NCI-H460 (cell line): ENCODE measurements at regions not wholly inside any gene's neighbourhood (a gene's known extent, or its start where the extent isn't known, plus 50 kb on each side); places are given as distances from the start of the nearest gene placed in this dataset.
A peak's percentile ranks its signal among the peaks of the same experiment; 100 is the strongest.

Experiments
- DNase-seq: peaks from one replicate; pipeline ENCODE4 v3.0.0-alpha.2; 2016; ENCODE audit warnings: low read depth; ENCODE audit errors: extremely low read depth

DNA sequence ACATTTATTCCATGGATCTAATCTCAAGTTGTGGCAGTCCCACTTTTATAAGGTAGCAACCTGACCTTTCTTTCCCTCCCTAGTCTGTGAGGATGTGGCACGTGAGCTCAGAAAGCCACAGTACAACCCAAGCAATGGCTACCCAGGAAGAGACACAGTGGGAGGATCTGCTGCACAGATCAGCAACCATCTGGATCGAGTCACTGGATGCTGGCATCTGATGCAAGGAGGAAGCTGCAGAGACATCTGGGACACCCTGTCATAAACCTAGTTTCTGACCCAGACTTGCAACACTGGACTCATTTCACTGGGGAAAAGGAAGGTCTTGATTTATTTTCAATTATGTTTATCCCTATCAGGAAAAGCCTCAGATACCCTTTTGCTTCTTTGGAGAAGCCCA is 327.1 kb downstream of the PAPSS1 start:
- DNase-seq = no peak

GRCh38 chr4:107392380-107392779 is 327.7 kb downstream of the PAPSS1 start:
- DNase-seq = no peak

DNA sequence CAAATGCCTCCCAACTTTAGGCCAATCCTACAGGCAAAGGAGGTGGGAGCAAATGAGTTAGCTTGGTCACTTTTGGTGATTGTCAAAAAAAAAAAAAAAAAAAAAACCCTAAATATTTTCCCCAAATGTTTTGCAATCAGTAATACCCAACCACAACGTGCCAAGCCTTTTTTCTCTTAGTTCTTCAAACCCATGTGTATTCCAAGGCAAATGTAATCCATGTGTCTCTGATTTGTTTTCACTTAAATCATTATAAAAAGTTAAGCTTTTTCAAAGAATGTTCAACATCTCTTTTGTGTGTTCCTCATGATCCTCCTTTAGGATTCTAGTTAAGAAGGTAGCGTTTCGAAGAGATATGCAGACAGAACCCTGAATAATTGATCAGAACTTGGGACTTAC is 328.4 kb downstream of the PAPSS1 start:
- no peak for DNase-seq

DNA sequence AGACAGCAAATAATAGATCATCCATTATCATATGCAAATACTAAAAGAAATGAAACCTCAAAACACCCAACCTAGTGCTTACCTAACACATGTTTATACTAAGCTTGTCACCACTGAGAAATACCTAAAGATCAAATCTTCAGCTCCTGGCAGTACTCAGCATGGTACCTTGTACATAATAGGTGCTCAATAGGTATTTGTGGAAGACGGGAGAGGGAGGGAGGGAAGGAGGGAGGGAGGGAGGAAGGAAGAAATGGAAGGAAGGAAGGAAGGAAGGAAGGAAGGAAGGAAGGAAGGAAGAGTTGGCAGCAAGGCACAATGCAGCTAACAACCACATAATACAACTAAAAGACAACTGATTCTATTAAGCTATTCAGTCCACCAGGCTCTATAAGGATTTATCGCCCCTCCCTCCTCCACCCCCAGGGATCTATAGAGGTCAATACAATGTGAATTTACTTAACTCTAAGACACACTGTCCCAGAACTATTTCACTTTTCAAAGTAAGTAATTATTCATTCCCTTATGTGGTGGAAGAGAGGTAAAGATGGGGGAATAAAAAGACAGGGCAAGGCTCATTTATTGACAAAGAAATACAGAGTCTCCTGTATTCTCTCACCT is 328.9 kb downstream of the PAPSS1 start:
- DNase-seq = no peak

DNA sequence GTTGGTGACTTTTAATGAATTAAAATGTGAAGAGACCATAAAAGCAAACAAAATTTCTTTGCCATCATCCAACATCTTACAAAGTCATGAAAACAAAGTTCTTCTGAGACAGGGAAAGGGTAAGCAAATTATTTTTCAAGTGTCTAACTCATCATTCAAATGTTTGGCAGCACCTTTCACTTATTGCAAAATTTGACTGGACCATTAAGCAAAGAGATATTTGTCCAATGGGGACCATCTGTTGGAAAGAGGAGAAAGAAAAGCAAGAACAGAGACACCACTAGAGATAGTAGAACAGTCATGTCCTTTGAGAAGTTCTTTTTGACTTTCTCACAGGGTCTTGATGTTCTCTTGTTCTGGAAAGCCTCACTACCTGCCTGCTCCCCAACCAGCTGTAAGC is 330.1 kb downstream of the PAPSS1 start:
- no peak for DNase-seq

DNA sequence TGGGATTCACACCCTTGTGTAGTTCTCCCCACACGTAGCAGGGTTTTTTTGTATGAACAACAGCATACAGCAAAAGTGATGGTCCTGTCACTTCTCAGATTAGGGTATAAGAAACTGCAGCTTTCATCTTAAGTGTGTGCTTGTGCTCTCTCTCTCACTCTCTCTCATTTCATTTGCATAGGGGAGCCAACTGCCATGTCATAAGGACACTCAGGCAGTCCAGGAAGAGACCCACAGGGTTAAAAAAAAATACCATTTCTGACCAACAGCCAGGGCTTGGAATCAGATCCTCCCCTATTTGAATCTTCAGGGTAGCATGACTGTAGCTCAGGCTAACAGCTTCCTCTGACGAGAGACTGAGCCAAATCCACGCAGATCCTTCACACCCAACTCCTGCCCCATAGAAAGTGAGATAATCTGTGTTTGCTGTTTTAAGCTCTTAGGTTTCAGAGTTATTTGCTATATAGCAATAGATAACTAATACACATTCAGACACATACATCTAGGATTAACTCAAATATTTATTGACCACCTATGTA is 331.2 kb downstream of the PAPSS1 start:
- DNase-seq = no peak

DNA sequence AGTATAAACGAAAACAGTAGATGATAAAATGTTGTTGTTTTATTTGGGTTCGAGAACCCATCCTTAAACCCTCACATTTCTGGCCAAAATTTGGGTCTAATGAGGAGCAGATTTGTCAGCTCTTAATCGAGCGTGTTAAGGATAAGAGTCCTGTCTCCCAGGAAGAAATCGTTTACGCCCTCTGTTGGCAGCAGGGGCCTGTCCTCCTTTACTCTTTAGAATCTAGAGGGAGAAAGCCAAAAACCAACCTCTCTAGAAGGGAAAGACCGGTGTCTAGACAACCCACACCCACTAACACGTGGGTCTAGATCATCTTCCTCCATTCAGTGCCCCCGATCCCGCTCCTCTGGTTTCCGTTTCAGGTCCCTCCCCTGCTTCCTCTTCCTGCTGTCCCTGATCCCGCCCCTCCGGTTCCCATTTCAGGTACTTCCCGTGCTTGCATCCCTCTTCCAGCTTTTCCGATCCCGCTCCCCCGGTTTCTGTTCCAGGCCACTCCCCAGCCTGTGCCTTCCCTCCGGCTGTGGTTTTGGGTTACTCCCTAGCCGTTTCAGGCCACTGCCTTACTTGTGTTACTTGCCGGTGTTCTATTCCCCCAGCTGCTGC is 339.1 kb downstream of the PAPSS1 start:
- DNase-seq = no peak

GRCh38 chr4:107380190-107380589 is 339.8 kb downstream of the PAPSS1 start:
- no peak for DNase-seq

GRCh38 chr4:107379054-107379869 is 340.8 kb downstream of the PAPSS1 start:
- no peak for DNase-seq

DNA sequence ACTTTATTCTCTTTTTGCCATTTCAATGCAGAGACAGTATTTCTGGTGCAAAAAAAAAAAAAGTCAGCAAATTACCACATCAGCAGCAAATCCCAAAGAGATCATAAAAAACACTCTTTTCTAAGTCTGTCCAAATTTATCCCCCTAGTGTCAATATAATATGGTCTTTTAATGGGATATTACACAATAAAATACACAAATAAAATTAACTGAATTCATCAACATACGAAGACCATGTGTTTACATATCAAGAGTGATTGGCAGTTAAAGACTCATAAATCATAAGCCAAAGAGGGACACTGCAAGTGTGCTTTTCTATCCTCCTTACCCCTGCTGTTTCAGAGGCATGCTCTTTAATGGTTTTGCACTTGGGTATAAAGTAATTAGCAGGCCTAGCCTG is 340.2 kb upstream of the DKK2 start:
- no peak for DNase-seq

DNA sequence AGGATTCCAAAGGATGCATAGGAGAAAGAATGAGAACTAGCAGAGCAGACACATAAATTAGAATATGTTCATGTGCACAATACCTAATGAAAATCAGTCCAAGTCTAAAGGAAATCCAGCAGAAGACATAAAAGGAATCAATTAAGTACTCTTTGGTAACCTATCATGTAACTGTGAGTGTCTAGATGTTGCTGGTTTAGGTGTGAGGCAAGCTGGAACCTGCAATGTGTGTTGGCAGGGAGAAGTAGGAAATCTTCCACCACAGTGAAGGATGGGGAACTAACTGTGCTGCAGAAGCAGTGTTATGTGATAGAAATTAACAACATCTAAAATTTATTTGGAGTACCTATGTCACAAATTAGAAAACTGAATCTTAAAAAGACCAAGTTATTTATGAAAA is 330.8 kb upstream of the DKK2 start:
- DNase-seq = no peak

- no peak for DNase-seq
Observed at GRCh38 chr4:107366016-107366735, 330.1 kb upstream of the DKK2 start.

DNA sequence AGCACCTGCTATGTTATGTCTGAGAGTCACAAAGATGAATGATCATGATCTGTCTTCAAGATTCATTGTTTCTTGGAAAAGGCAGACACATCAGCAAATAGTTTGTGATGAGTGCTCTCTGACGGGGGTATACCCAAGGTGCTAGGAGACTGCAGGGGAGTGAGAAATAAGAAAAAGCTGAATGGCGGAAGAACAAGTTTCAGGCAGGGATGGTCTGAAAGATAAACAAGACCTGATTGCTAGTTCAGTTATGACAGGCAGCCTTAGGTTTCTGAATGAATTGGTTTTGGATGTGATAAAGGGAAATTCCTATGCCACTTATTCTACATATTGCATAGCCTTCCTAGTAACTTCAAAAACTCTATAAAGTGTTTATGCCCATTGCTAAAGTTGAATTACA is 327.0 kb upstream of the DKK2 start:
- DNase-seq = no peak

GRCh38 chr4:107359208-107359607 is 323.1 kb upstream of the DKK2 start:
- no peak for DNase-seq

- DNase-seq = peak; percentile 5
Observed at GRCh38 chr4:107354304-107354703, 318.2 kb upstream of the DKK2 start.

- no peak for DNase-seq
Observed at GRCh38 chr4:107351196-107351595, 315.1 kb upstream of the DKK2 start.

GRCh38 chr4:107349732-107350131 is 313.6 kb upstream of the DKK2 start:
- no peak for DNase-seq

DNA sequence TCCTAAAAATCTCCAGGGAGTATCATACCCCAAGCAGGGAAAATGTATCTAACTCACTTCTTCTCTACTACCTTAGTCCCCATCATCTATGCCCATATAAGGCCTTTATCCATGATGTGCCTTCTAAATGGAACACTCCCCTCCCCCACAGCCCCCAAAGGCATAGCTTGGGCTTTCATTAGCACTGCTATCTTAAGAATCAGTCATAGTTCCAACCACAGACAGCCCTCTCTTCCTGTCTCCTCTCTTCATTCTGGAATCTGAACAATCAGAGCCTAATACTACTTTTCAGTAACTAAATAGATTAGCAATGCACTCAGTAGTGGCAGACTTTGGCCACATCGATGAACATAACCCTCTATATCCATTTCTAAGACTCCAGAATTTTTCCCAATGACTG is 313.2 kb upstream of the DKK2 start:
- DNase-seq = no peak

- no peak for DNase-seq
Observed at GRCh38 chr4:107348188-107349050, 312.3 kb upstream of the DKK2 start.

- DNase-seq = no peak
Observed at GRCh38 chr4:107333518-107333917, 297.4 kb upstream of the DKK2 start.
